MM.1S (cell line): ENCODE measurements at regions not wholly inside any gene's neighbourhood (a gene's known extent, or its start where the extent isn't known, plus 50 kb on each side); places are given as distances from the start of the nearest gene placed in this dataset.

Experiments
- DNase-seq: peaks from one replicate; pipeline ENCODE4 v3.0.0-alpha.2; 2015
- H2AFZ ChIP-seq: fragments of 300-600 bp; sonication (generic); 2 replicates; pipeline ENCODE4 v1.6.0; 2016; ENCODE audit warnings: antibody characterized with exemption, low read length
- H3F3A ChIP-seq: fragments of 300-600 bp; sonication (generic); 2 replicates; pipeline ENCODE4 v1.6.1; 2016; ENCODE audit warnings: mild to moderate bottlenecking, antibody characterized with exemption, low read length, moderate library complexity, mixed read lengths; ENCODE audit not compliant: insufficient read depth
- H3K27ac ChIP-seq: fragments of 300-600 bp; sonication (generic); 2 replicates; pipeline ENCODE4 v1.5.1; 2016; ENCODE audit warnings: mild to moderate bottlenecking, low read length
- H3K27me3 ChIP-seq: fragments of 300-600 bp; sonication (generic); replicated peaks from 2 replicates; pipeline ENCODE4 v1.6.0; 2016; ENCODE audit warnings: low read length; ENCODE audit not compliant: insufficient read depth
- H3K36me3 ChIP-seq: fragments of 300-600 bp; sonication (generic); replicated peaks from 2 replicates; pipeline ENCODE4 v1.6.1; 2016; ENCODE audit warnings: mild to moderate bottlenecking, low read length, mixed read lengths; ENCODE audit not compliant: insufficient read depth
- H3K4me1 ChIP-seq: fragments of 300-600 bp; sonication (generic); 2 replicates; pipeline ENCODE4 v1.6.1; 2016; ENCODE audit warnings: low read length, mixed read lengths
- H3K4me2 ChIP-seq: fragments of 300-600 bp; sonication (generic); 2 replicates; pipeline ENCODE4 v1.6.0; 2016; ENCODE audit warnings: low read depth, low read length
- H3K4me3 ChIP-seq: fragments of 300-600 bp; sonication (generic); 2 replicates; pipeline ENCODE4 v1.5.1; 2016; ENCODE audit warnings: low read length, mixed read lengths
- H3K79me2 ChIP-seq: fragments of 300-600 bp; sonication (generic); 2 replicates; pipeline ENCODE4 v1.6.1; 2016; ENCODE audit warnings: mixed run types, low read length, mixed read lengths
- H3K9ac ChIP-seq: fragments of 300-600 bp; sonication (generic); 2 replicates; pipeline ENCODE4 v1.6.1; 2016; ENCODE audit warnings: low read length, mixed read lengths
- H3K9me2 ChIP-seq: fragments of 300-600 bp; sonication (generic); replicated peaks from 2 replicates; pipeline ENCODE4 v1.6.1; 2016; ENCODE audit warnings: mild to moderate bottlenecking, low read length, mixed read lengths; ENCODE audit not compliant: insufficient read depth
- H3K9me3 ChIP-seq: fragments of 300-600 bp; sonication (generic); replicated peaks from 2 replicates; pipeline ENCODE4 v1.6.1; 2016; ENCODE audit warnings: mild to moderate bottlenecking, low read length, mixed read lengths; ENCODE audit not compliant: insufficient read depth
- H4K20me1 ChIP-seq: fragments of 300-600 bp; sonication (generic); 2 replicates; pipeline ENCODE4 v1.6.1; 2016; ENCODE audit warnings: mild to moderate bottlenecking, low read length, moderate library complexity, mixed read lengths; ENCODE audit not compliant: insufficient read depth
- EZH2 ChIP-seq: fragments of 300-600 bp; sonication (generic); optimal IDR thresholded peaks from 2 replicates; pipeline ENCODE3; 2017; ENCODE audit warnings: low read depth, mild to moderate bottlenecking, antibody characterized with exemption, low read length, mixed read lengths
- EZH2phosphoT487 ChIP-seq: fragments of 300-600 bp; sonication (generic); IDR thresholded peaks from 2 replicates; pipeline ENCODE4 v1.6.1; 2018; ENCODE audit warnings: antibody characterized with exemption, low read length
- TF ChIP-seq, protein P1 (sequence below): fragments of 300-600 bp; sonication (generic); IDR thresholded peaks from 2 replicates; pipeline ENCODE4 v1.5.1; 2016; ENCODE audit warnings: antibody characterized with exemption, low read length, mixed read lengths

DNA sequence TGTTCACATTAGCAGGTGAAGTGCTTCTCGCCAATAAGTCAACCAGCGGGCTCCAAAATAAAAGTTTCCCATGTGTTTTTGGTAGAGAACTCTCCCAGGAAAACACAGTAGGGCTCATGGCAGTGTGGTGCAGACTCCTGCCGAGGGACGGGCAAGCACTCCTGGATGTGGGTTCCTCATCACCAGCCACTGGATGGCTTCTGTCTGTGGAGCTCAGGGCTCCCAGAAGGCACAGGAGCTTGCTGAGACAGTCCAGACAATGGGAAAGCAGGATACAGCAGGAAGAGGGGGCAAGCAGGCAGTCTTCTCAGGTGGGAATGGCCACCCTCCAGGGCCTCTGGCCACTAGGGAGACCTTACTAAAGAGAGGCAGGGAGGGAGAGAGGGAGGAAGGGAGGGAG is 142.4 kb downstream of the HSD17B3 start:
- H3K79me2 ChIP-seq: no peaks in the 10 kb centered on the region
- no peaks in the 10 kb centered on the region for H3K36me3 ChIP-seq
- no peak overlapping the region for H3K27ac ChIP-seq
- H3K4me3 ChIP-seq: no peak overlapping the region
- no peaks in the 10 kb centered on the region for H3K9me3 ChIP-seq
- no peak overlapping the region for H3K9ac ChIP-seq
- H3K27me3 ChIP-seq: no peaks in the 10 kb centered on the region
- H3K9me2 ChIP-seq: no peaks in the 10 kb centered on the region
- no peaks in the 10 kb centered on the region for H3K4me1 ChIP-seq
- H2AFZ ChIP-seq: no peak overlapping the region
- no peak overlapping the region for H3K4me2 ChIP-seq
- TF ChIP-seq EZH2phosphoT487 (no peak), EZH2 (no peak)
- TF ChIP-seq, protein P1, sequence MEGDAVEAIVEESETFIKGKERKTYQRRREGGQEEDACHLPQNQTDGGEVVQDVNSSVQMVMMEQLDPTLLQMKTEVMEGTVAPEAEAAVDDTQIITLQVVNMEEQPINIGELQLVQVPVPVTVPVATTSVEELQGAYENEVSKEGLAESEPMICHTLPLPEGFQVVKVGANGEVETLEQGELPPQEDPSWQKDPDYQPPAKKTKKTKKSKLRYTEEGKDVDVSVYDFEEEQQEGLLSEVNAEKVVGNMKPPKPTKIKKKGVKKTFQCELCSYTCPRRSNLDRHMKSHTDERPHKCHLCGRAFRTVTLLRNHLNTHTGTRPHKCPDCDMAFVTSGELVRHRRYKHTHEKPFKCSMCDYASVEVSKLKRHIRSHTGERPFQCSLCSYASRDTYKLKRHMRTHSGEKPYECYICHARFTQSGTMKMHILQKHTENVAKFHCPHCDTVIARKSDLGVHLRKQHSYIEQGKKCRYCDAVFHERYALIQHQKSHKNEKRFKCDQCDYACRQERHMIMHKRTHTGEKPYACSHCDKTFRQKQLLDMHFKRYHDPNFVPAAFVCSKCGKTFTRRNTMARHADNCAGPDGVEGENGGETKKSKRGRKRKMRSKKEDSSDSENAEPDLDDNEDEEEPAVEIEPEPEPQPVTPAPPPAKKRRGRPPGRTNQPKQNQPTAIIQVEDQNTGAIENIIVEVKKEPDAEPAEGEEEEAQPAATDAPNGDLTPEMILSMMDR: no peak
- H4K20me1 ChIP-seq: no peaks in the 10 kb centered on the region
- no peaks in the 10 kb centered on the region for H3F3A ChIP-seq
- no peak for DNase-seq

GRCh38 chr9:96158909-96159575 is 142.9 kb downstream of the HSD17B3 start:
- no peaks in the 10 kb centered on the region for H3K79me2 ChIP-seq
- H2AFZ ChIP-seq: no peak overlapping the region
- no peaks in the 10 kb centered on the region for H4K20me1 ChIP-seq
- H3K4me3 ChIP-seq: no peak overlapping the region
- no peak overlapping the region for H3K4me2 ChIP-seq
- no peak for DNase-seq
- H3K4me1 ChIP-seq: no peaks in the 10 kb centered on the region
- no peaks in the 10 kb centered on the region for H3K36me3 ChIP-seq
- no peak overlapping the region for H3K27ac ChIP-seq
- no peaks in the 10 kb centered on the region for H3F3A ChIP-seq
- H3K9me2 ChIP-seq: no peaks in the 10 kb centered on the region
- H3K9ac ChIP-seq: no peak overlapping the region
- TF ChIP-seq EZH2 (no peak), EZH2phosphoT487 (no peak)
- TF ChIP-seq, protein P1: no peak
- no peaks in the 10 kb centered on the region for H3K9me3 ChIP-seq
- H3K27me3 ChIP-seq: no peaks in the 10 kb centered on the region

GRCh38 chr9:96158147-96158546 is 143.8 kb downstream of the HSD17B3 start:
- H3K4me1 ChIP-seq: no peaks in the 10 kb centered on the region
- no peaks in the 10 kb centered on the region for H3K9me3 ChIP-seq
- H4K20me1 ChIP-seq: no peaks in the 10 kb centered on the region
- DNase-seq: no peak
- H3K79me2 ChIP-seq: no peaks in the 10 kb centered on the region
- H3K36me3 ChIP-seq: no peaks in the 10 kb centered on the region
- H3K27me3 ChIP-seq: no peaks in the 10 kb centered on the region
- TF ChIP-seq, protein P1: no peak
- no peak for TF ChIP-seq EZH2
- no peak for TF ChIP-seq EZH2phosphoT487
- H2AFZ ChIP-seq: no peak overlapping the region
- no peak overlapping the region for H3K4me3 ChIP-seq
- no peak overlapping the region for H3K4me2 ChIP-seq
- no peaks in the 10 kb centered on the region for H3K9me2 ChIP-seq
- H3F3A ChIP-seq: no peaks in the 10 kb centered on the region
- H3K9ac ChIP-seq: no peak overlapping the region
- no peak overlapping the region for H3K27ac ChIP-seq
